Suprapubic skin (tissue), 4 donors: ENCODE measurements at regions not wholly inside any gene's neighbourhood (a gene's known extent, or its start where the extent isn't known, plus 50 kb on each side); places are given as distances from the start of the nearest gene placed in this dataset.
"Not testable (repeated sequence)": the region's sequence is repeated elsewhere in the genome, so short reads cannot be mapped to it uniquely, and the experiment has no call there.

Experiments used
- DNase-seq, 2 donors: peaks; one replicate each; pipeline ENCODE4 v3.0.0-alpha.2; 2019; ENCODE audit warnings: low spot score in 2 of 2
- H3K27ac ChIP-seq: fragments of 200-600 bp; sonication (generic); one replicate; pipeline ENCODE4 v1.5.1; 2019
- H3K27me3 ChIP-seq: fragments of 200-600 bp; sonication (generic); one replicate; pipeline ENCODE4 v1.5.1; 2019
- H3K36me3 ChIP-seq: fragments of 200-600 bp; sonication (generic); one replicate; pipeline ENCODE4 v1.5.1; 2019
- H3K4me1 ChIP-seq: fragments of 200-600 bp; sonication (generic); one replicate; pipeline ENCODE4 v1.5.1; 2019
- H3K4me3 ChIP-seq: fragments of 200-600 bp; sonication (generic); one replicate; pipeline ENCODE4 v1.5.1; 2019; ENCODE audit warnings: mild to moderate bottlenecking
- H3K9me3 ChIP-seq: fragments of 200-600 bp; sonication (generic); one replicate; pipeline ENCODE4 v1.5.1; 2019
- EP300 ChIP-seq: sonication (generic); formaldehyde crosslinking; IDR thresholded peaks from one replicate; pipeline ENCODE4 v1.6.1; 2017; ENCODE audit warnings: antibody characterized with exemption
- POLR2A ChIP-seq, 2 donors: fragments of 450-650 bp; IDR thresholded peaks; one replicate each; pipeline ENCODE4 v1.6.1; 2017; ENCODE audit warnings: antibody characterized with exemption in 2 of 2, mild to moderate bottlenecking in 2 of 2, moderate library complexity in 2 of 2
- POLR2AphosphoS5 ChIP-seq, 3 donors: sonication (generic); formaldehyde crosslinking; IDR thresholded peaks; one replicate each; pipeline ENCODE4 v1.6.1; 2017; ENCODE audit warnings: antibody characterized with exemption in 3 of 3
- WGBS: methylation state at CpG from one replicate; pipeline ENCODE4 v1.1.5; 2018; 5-methylcytosine and 5-hydroxymethylcytosine counted together
- TF ChIP-seq, protein P1 (sequence below), 2 donors: fragments of 200-600 bp in 1 of 2; fragments of 450-650 bp in 1 of 2; sonication (generic) in 1 of 2; IDR thresholded peaks; one replicate each; pipeline ENCODE4 v1.5.1; 2016 to 2019; ENCODE audit warnings: antibody characterized with exemption in 2 of 2, mild to moderate bottlenecking in 1 of 2, moderate library complexity in 1 of 2

DNA sequence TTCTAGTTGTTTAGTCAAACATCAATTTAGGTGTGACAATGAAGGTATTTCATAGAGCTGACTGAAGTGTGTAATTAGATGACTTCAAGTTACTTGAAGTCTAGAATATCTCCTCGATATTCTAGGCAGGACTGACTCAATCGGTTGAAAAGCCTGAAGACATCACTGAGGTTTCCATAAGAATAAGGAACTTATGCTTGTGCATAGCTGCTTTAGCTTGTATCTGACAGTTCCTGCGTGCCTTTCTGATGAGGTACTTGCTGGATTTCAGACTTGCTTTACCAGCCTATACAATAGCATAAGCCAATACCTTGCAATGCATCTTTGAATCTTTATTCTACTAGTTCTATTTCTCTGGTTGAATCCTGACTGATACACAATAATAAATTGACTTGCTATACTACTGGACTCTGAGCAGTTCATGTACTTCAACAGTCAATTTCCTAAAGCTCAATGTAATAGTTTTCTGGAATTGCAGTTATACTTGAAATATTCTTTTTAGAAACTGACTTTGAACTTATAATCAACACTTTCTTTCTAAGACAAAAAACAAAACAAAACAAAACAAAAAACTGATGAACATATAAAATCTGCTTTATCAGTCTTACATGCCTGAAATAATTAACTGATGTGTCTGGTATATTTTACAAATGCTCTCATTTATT lies 1534.8 kb downstream of the SLITRK5 start:
- no peak overlapping the region for H3K4me3 ChIP-seq
- no peaks in the 10 kb centered on the region for H3K4me1 ChIP-seq
- H3K27ac ChIP-seq = no peak overlapping the region
- H3K36me3 ChIP-seq = no peaks in the 10 kb centered on the region
- WGBS = 71% methylated on average over 3 of the region's 3 CpGs
- H3K9me3 ChIP-seq = no peaks in the 10 kb centered on the region
- no peaks in the 10 kb centered on the region for H3K27me3 ChIP-seq
- TF ChIP-seq POLR2AphosphoS5 (IDR thresholded peaks at IDR 0.05) (no peak), EP300 (no peak), POLR2A (IDR thresholded peaks at IDR 0.05) (no peak)
- TF ChIP-seq, protein P1, sequence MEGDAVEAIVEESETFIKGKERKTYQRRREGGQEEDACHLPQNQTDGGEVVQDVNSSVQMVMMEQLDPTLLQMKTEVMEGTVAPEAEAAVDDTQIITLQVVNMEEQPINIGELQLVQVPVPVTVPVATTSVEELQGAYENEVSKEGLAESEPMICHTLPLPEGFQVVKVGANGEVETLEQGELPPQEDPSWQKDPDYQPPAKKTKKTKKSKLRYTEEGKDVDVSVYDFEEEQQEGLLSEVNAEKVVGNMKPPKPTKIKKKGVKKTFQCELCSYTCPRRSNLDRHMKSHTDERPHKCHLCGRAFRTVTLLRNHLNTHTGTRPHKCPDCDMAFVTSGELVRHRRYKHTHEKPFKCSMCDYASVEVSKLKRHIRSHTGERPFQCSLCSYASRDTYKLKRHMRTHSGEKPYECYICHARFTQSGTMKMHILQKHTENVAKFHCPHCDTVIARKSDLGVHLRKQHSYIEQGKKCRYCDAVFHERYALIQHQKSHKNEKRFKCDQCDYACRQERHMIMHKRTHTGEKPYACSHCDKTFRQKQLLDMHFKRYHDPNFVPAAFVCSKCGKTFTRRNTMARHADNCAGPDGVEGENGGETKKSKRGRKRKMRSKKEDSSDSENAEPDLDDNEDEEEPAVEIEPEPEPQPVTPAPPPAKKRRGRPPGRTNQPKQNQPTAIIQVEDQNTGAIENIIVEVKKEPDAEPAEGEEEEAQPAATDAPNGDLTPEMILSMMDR (IDR thresholded peaks at IDR 0.05) = no peak
- no peak for DNase-seq

DNA sequence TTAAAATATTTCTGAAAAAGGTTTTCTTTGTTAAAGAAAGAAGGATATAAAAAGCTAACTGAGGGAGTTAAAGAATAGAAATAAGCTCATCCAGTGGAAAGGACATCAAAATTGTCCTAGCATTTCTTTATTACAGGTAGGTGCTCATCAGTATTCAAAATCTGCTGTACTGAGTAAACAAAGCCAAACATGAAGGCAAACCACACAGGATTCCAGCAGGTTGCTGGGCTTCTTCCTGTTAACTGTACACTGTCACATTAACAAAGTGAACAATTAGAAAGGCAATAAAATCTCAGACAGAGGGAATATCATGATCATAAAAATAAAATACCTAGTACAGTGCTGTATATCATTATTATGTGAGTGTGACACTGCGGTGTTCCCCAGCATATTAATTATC lies 1541.0 kb downstream of the SLITRK5 start:
- Histone ChIP-seq H3K27me3 (no peaks in the 10 kb centered on the region), H3K9me3 (no peaks in the 10 kb centered on the region), H3K36me3 (no peaks in the 10 kb centered on the region), H3K27ac (no peak overlapping the region), H3K4me1 (no peaks in the 10 kb centered on the region), H3K4me3 (no peak overlapping the region)
- DNase-seq = no peak
- WGBS = 74% methylated on average over 1 of the region's 1 CpG
- TF ChIP-seq EP300 (no peak), POLR2AphosphoS5 (IDR thresholded peaks at IDR 0.05) (no peak)
- TF ChIP-seq, protein P1 (IDR thresholded peaks at IDR 0.05) = no peak

DNA sequence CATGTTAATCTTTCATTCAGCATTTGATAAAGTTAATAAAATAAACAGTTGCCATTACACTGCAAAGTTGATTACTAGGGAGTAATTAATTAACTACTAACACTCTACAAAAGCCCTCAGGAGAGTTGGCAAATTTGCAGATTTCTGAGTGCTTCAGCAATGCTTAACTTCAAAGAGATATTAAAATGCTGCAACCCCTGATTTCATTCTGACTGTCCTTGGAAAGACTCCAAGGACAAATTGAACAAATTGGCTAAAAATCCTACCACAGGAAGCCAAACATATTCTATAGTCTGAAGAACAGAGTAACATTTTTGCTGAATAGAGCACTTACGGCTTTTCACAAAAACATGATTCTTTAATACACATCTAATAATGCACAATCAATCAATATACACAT lies 1543.0 kb downstream of the SLITRK5 start:
- 47% methylated on average over 1 of the region's 1 CpG for WGBS
- TF ChIP-seq, protein P1 (IDR thresholded peaks at IDR 0.05) = no peak
- TF ChIP-seq POLR2AphosphoS5 (IDR thresholded peaks at IDR 0.05) = no peak
- TF ChIP-seq EP300 = no peak
- no peak for TF ChIP-seq POLR2A (IDR thresholded peaks at IDR 0.05)

DNA sequence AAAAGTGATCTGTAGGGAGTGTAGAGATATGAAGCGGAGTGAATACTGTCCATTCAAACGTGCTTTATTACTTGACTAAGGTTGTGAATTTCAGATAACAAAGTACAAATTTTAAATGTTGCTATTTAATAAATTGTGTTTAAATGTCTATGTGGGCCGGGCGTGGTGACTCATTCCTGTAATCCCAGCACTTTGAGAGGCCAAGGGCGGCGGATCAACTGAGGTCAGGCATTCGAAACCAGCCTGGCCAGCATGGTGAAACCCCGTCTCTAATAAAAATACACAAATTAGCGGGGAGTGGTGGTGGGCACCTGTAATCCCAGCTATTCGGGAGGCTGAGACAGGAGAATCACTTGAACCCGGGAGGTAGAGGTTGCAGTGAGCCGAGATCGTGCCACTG lies 1544.1 kb downstream of the SLITRK5 start:
- 86% methylated on average over 13 of the region's 13 CpGs for WGBS

More for the DNA sequence above, 1543.0 kb downstream of the SLITRK5 start:
- Histone ChIP-seq H3K4me1 (no peaks in the 10 kb centered on the region), H3K27ac (no peak overlapping the region), H3K9me3 (no peaks in the 10 kb centered on the region), H3K36me3 (no peaks in the 10 kb centered on the region), H3K4me3 (no peak overlapping the region), H3K27me3 (no peaks in the 10 kb centered on the region)
- no peak for DNase-seq

DNA sequence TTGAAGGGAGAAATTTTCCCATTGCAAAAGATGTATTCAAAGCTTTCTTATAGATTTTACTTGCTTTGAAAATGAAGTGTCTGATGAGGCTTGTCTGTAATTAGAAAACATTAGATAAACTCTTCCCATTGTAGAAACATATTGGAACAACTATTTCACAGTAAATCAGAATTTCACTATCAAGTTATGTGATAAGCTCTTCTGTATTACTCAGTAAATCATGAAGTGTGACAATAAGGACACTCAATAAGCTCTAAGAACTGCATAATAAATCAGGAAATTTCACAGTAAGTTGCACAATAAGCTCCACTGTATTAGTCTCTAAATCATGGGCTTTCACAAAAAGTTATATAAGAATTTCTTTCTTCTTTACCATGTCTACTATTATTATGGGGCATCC lies 1546.6 kb downstream of the SLITRK5 start:
- Histone ChIP-seq H3K4me3 (no peak overlapping the region), H3K27ac (no peak overlapping the region), H3K4me1 (no peaks in the 10 kb centered on the region), H3K9me3 (no peaks in the 10 kb centered on the region), H3K27me3 (no peaks in the 10 kb centered on the region), H3K36me3 (no peaks in the 10 kb centered on the region)
- DNase-seq = no peak
- TF ChIP-seq POLR2A (IDR thresholded peaks at IDR 0.05) (no peak), EP300 (no peak), POLR2AphosphoS5 (IDR thresholded peaks at IDR 0.05) (no peak)
- TF ChIP-seq, protein P1 (IDR thresholded peaks at IDR 0.05) = no peak

More for the DNA sequence above, 1544.1 kb downstream of the SLITRK5 start:
- not testable (repeated sequence) for H3K4me1 ChIP-seq, H3K27me3 ChIP-seq, DNase-seq, H3K4me3 ChIP-seq, H3K27ac ChIP-seq, H3K36me3 ChIP-seq, H3K9me3 ChIP-seq

DNA sequence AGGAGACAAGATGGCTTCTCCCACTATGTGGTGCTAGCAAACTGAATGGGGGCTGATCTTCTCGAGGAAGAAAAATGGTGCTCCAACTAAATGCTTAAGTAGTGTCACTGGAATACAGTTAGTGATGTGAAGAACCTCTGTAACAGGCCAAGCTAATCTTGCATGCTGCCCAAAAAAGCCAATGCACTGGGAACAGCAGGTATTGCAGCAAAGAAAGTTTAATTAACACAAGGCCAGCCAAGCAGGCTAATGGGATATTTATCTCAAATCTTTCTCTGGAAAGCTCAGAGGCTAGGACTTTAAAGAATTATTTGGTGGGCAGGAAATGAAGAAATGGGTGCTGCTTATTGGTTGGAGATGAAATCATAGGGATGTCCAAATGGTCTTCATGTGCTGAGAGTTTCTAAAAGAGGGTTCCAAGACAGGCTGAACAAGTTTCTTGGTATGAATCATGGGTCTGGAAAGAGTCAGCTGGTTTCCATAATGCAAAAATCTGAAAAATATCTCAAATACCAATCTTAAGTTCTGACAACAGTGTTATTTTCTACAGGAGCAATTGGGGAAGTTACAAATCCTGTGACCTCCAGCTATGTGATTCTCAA lies 1550.5 kb downstream of the SLITRK5 start:
- TF ChIP-seq POLR2A (IDR thresholded peaks at IDR 0.05) (no peak), EP300 (no peak), POLR2AphosphoS5 (IDR thresholded peaks at IDR 0.05) (no peak)
- TF ChIP-seq, protein P1 (IDR thresholded peaks at IDR 0.05) = no peak
- Histone ChIP-seq H3K27ac (no peak overlapping the region), H3K27me3 (no peaks in the 10 kb centered on the region), H3K4me3 (no peak overlapping the region), H3K4me1 (no peaks in the 10 kb centered on the region), H3K9me3 (no peaks in the 10 kb centered on the region), H3K36me3 (no peaks in the 10 kb centered on the region)
- no peak for DNase-seq
- WGBS = 55% methylated on average over 1 of the region's 1 CpG
